GM19238 (cell line): ENCODE measurements at regions not wholly inside any gene's neighbourhood (a gene's known extent, or its start where the extent isn't known, plus 50 kb on each side); places are given as distances from the start of the nearest gene placed in this dataset.
A peak's percentile ranks its signal among the peaks of the same experiment; 100 is the strongest.
"Not testable (repeated sequence)": the region's sequence is repeated elsewhere in the genome, so short reads cannot be mapped to it uniquely, and the experiment has no call there.

Experiments used
- DNase-seq: peaks from one replicate; pipeline ENCODE4 v3.0.0; 2011; ENCODE audit warnings: low spot score; ENCODE audit not compliant: insufficient read length

DNA sequence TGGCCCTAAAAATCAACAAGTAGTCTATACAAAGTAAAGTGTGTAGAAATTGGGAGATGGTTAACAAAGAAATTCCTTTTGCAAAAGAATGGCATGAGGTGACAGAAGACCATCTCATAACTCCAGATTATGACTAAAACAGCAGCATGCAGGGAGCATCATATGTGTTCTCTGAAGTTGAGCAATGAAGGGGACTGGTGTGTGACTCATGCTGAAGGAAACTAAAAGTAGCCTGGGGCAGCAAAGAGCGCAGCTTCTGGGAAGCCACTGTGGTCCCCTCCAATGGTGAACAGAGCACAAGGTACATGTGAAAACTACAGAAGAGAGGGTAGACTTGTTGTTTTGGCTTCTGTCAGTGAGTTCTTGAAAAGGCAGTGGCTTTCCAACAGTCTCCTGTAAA, 133.4 kb downstream of the MACC1 start:
- DNase-seq, result no peak

DNA sequence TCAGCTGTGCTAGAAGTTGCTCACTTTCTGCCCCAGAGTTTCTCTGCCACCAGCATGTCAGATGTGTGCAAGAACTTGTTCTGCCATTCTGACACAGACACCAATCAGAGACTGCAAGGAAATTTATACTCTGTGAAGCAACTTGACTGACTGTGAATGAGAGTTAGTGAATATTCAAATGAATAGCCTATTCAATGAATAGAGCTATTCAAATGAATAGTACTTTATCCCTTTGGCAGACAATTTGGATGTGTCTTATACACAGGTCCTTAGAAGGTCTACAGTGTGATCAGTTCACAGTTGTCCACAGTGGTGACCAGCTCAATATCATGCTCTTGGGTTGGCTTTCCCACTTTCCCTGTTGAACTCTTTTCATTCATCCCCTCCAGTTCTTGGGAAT, 138.1 kb downstream of the MACC1 start:
- no peak for DNase-seq

DNA sequence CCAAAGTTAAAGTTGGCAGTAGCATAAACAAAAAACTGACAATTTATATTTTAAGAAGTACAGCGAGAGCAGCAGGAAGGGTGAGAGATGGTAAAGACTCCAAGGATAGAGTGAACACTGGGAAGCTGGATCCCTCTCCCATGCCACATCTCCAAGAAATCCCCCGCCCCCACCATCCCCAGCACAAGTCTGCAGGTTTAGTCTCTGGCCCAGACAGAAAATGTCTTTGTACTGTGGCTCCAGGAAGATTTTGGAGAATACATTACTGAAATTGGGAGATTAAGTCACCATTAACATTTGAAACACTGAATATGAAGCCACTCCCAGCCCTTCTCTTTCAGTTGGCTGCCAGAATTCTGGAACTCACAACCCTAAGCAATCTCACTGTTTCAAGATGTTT, 140.3 kb downstream of the MACC1 start:
- no peak for DNase-seq

DNA sequence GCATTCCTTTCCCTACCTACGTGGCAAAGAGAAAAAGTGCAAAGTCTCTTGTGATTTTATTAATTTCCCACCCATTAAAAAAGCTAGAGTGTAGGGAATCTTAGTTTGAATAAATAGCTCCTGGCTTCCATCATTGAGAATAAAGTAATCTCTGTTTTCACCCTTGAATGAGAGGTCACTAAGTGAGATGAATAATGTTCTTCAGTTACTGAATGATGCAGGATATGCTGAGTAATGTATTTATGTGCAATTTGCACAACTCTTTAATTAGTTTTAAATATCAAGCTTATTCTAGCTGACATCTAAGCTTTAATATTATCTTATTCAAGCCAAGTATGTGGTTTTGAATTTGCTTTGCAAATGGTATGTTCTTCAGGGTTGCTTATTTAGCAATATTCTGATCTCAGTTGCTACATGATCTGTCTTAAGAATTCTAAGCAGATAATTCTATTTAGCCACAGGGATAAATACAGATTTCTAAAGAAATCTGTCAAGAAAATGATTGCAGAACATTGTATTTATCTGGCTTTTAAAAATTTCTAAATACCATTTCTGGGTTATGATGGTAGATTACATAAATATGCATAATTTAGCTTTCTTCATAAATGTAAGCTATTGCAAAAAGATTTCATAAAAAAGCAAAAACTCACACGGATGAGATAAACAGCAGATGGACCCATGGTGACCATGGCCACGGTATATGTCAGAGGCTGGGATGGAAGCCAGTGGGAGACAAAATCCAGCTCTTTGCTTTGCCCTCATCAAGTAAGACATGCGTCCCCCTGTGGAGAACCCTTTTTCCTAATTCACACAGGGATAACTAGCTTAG, 141.0 kb downstream of the MACC1 start:
- no peak for DNase-seq

DNA sequence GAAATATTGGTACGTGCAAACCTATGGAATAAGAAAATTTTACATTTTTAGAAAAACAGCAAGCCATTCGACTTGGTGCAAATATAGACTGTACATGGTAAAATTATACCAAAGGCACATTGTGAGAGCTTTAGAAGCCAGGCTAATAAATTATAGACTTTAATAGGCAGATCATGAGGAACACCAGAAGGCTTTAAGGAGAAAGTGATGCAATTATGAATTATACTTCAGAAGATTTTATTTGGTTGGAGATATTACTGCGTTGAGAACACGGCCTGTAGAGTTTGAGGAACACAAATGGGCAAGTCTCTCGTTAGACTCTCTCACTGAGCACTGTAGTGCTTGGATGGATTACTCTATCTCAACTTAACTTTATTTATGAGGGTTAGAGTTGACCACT, 141.7 kb downstream of the MACC1 start:
- DNase-seq, result no peak

DNA sequence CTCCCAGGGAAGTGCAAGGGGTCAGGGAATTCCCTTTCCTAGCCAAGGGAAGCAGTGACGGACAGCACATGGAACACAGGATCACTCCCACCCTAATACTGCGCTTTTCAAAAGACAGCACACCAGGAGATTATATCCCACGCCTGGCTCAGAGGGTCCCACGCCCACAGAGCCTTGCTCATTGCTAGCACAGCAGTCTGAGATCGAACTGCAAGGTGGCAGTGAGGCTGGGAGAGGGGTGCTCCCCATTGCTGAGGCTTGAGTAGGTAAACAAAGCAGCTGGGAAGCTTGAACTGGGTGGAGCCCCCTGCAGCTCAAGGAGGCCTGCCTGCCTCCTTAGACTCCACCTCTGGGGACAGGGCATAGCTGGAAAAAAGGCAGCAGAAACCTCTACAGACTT, 149.2 kb downstream of the MACC1 start:
- DNase-seq, result not testable (repeated sequence)

DNA sequence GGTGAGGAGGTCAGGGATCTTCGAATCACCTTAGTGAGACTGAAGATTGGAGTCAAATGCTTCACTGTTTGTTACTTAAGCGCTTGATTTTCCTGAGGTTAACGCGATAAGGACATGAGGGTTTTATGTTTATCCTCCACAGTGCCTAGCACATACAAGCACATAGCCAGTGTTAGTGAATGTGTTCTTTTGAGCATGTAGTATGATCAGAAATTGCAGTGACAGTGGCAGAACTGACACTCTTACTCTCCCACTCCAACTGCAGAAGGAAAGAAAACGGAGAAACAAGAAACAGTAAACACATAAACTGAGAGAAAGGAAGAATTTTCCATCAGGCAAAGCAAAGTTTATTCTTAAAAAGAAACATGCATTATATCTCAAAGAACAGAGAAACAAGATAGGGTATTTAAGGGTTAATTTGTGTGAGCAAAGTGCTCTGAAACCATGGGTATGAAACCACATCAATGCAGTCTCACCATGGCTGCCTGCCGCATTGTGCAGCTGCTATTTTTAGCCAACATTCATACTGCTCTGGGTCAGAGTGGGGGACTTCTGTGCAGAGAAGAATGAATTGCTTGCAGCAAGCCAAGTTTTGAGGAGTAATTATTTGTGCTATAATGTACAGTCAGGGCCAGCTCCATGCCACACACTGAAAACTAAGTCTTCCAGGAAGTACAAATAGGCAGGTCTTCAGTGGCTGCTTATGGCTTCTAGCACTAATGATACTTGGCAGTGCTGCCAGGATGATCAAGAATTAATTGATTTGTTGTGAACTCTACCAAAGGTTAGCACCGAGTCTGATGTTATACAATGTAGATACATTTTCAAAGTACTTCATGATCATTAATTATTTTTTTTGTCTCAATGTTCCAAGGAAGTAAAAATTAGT, 152.0 kb downstream of the MACC1 start:
- peak; percentile 27 for DNase-seq

DNA sequence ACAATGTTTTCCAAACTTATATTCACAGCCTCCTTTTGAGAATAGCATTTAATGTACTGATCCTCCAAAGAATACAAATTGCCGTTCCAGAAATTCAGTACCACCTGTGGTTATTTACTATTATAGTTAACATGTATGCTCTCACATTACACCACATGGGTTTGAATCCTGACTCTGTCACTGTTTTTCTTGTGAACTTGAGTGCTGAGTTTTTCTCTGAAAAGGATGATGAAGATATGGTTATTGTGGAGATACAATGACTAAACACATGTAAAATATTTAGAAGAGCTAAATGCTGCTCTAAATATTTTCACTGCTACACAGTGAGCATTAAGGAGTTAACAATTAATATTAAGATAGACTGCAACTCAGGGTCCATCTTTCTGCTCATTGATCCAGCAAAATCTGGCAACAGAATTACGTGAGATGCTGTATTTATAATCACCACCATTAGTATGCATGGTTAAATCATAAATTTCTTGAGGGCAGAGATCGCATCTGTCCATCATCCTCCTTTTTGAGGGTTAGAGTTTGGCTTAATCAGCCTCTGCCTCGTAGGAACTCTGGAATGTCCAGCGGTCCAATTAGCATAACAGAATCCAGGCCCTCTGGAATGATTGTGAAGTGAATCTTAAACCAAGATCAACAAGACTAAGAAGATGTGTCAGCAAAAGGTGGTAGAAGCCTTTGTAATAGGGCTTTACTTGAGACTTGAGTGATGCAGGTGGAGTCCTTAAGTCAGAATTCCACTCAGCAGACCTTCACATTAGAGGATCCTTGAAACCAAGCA, 152.8 kb downstream of the MACC1 start:
- no peak for DNase-seq

DNA sequence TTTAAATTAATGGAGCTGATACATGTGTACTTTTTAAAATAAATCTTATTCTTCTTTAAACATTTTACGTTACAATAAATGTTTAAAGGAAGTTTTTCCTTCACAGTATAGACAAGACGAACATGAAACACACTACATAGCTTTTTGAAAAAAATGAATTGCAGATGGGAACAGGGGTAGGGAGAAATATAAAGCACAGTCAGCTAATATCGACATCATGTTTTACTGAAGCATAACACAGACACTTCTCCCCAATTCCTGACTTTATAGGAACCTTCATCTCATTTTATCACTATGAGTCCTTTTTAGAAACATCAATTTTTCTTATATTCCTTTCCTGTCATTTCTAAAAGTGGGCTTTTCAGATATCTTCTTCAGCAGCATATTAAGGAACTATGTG, 153.5 kb downstream of the MACC1 start:
- DNase-seq, result no peak

DNA sequence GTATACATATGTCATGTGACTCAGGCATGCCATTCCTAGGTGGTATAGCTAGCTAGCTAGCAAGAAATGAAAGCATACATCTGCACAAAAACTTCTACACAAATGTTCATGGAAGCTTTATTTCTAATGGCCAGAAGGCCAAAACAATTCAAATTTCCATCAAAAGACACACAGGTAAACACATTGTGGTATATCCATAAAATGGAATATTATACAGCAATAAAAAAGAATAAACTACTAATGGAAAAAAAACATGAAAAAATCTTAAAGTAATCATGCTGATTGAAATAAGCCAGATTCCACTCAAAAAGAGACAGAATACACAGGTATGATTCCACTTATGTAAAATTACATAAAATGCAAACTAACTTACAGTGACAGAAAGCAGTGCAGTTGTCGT, 154.3 kb downstream of the MACC1 start:
- no peak for DNase-seq

DNA sequence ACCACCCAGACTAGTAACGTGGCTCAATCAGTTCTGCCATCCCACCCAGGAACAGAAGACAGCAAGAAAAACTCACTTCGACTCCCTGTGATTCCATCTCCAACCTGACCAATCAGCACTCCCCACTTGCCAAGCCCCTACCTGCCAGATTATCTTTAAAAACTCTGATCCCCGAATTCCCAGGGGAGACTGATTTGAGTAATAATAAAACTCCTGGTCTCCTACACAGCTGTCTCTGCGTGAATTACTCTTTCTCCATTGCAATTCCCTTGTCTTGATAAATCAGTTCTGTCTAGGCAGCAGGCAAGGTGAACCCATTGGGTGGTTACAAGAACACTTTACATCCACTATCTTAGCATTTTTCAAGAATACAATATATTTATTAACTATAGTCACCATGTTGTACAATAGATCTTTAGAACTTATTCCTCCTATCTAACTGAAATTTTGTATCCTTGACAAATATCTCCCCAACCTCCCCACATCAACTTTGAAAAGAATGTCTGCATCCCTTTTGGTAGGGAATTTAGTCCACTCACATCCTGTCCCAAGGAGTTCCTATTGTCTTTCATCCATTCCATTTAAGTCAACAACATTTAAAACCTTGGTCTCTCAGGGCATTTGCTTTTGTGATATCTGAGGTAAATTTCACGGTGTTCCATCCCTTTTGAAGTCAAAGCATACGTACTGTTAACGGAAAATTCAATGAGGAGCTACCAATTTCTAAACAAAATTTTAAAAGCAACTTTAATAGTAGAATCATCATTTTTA, 163.7 kb downstream of the MACC1 start:
- no peak for DNase-seq

DNA sequence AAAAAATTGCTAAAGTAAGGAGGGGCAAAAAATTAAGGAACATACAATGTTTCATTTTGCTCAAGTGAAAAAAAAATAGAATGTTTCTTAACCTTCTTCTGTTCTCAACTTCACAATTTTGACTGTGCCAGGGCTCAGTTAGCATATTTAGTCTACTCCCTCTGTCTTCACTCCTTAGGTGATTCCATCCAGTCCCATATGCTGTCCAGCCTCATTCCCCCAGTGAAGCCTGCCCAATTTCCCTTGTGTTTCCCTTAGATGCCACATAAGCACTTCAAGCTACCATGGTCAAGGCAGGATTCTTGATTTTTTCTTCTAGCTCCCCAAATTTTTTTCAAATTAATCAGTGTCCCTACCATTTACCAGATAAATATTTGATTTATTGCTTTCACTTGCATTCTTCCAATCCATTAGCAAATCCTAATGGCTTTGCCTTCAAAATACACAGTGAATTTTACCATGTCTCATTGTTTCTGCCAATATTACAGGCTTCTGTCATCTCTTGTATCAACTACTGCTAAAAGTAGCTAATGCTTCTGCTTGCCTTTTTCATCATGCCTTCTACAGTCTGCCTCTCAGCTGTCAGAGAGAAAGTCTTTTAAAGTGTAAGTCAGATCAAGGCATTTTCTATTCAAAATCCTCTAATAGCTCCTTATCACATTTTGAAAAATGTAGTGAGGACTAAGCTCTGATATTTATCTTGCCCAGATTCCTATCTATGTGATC, 166.8 kb downstream of the MACC1 start:
- no peak for DNase-seq

DNA sequence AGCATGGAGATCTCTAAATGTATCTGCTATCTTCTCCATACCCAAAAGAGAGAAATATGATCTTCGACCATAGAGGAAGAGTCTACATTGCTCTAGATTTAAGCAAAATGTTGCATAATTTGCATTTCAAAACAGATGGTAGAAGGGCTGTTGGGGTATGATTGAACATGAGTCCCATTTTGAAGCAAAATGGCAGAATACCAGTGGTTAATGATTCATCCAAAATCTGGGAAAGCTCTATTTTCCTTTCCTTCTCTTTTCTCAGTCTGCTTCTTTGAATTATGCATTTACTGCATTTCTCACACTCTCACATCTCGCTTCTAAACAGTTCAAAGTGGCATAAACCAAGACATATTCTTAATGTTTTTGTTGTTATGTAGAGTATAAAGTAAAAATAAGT, 178.5 kb downstream of the MACC1 start:
- DNase-seq, result no peak

DNA sequence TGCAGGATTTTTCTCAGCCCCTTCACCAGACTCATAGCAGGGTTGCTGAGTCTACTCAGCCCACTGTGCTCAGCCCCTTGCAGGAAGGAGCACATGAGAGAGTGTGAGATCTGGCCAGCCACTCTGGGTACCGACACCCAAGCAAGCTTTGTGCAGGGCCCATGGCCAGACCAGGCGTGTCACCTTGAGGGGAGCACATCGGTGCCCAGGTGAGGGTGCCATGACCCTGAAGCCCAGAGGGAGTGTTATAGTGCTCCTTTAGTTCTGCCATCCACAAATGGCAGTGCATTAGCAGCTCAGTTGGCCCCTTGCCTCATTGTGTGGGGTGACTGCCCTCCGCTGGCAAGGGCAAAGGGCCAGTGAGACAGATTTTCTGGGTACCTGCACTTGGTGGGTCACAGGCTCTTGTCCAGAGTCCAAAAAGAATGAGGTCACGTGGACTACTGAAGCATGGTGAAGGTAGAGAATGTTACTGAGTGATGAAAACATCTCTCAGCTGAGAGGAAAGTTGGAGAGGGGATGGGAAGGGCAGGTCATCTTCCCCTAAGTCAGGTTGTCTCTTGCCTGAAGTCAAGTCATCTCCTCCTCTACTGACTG, 181.8 kb downstream of the MACC1 start:
- no peak for DNase-seq

DNA sequence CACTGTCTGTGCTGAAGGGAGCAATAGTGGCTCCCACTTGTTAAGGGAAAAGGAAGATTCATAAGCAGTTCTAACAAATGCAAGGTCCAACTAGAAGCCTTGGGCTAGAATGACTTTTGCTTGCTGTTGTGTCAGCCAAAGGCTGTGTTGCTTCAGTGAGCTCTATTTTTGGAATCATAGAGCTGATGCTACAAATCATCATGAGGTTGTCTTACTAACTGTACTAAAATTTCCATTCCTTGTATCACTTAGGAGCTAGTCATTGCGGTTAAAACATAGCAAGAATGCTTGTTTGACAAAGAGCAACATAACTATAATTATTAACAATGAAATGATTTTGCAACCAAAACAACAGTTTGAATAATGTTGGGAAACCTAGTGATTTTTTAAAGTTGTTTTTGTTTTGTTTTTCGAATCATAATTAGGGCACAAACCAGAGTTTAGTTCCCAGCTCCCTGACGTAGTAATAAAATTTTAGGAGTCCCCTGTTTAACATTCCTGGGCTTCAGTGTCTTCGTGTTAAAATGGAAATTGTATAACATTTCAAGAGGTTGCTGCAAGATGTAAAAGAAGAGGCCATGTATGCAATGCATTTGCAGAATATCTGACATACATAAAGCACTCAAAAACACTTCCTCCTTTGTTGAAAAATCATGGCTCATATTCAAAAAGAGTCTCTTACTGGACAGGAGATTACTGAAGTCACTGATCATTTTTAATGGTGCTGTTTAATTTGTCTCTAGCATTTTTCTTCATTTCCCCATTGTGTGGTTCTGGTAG, 183.4 kb downstream of the MACC1 start:
- DNase-seq, result no peak

DNA sequence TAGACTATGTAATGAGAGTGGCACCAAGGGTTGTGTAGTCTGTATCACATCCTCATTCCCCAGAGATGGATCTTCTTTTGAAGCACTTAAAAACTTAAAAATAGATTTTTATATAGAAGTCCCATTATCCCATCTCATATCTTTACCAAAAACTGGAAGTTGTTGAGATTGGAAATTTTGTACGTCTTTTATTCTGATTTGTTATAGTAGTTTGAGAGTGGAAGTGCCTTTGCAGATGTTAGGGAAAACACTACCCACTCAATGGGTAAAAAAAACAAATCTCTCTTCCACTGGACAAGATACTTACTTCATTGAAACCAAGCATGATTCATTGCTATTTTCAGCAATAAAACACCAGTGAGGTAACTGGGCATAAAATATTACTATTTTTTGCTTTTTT, 184.4 kb downstream of the MACC1 start:
- DNase-seq, result no peak

DNA sequence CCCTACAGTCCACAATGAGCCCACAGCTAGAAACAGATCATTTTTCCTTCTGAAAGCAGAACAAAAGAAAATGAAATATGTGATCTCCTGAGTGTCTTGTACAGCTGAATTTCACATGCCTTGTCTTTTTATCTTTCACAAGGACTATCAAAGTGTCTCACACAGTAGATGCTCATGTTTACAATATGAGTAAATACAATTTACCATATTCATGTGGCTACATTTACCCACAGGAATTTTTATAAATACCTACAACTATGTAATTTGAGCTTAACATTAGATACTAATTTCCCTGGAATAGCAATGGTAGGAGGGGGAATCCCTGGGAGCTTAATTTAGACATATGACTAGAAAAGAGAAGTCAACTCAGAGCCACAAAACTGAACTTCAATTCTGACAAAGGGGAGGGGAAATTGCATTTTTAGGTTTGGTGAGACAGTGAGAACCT, 186.2 kb downstream of the MACC1 start:
- DNase-seq, result no peak

DNA sequence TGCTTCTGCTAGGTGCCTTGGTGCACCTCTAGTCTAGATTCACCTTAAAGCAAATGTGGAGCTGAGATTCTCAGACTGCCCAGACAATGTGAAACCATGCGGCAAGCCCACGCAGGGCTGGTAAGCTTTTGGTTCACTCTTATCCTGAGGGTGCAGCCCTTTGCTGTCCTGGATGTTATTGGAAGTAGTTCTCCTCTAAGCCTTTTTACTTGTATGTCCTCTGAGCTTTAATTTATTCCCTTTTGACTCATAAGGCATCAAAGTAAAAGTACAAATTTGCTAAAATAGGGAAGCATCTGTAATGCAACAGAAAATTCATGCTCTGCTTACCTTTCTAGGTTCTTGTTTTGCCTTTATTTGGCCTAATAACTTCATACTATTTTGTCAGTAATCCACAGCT, 186.8 kb downstream of the MACC1 start:
- DNase-seq, result no peak

DNA sequence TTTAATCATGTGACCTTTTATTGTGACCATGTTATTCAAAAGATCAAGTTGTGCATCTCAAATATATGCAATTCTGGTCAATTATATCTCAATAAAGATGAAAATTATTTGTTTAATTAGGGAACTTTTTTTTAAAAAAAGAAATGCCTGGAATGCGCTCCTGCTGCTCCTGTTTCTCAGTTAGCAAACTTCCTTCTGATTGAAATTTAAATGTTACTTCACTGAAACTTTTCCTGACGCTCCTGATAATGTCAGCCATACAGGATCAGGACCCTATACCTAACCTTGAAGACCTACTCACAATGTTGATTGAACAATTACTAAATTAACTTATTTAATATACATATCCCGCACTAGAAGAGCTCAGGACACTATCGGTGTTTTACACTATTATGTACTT, 190.4 kb downstream of the MACC1 start:
- no peak for DNase-seq
